Activated T-helper 17 cell treated with anti-CD3 and anti-CD28 coated beads, Interleukin-2, amount 50 U/mL, for 72 hours (primary cell): ENCODE measurements at regions not wholly inside any gene's neighbourhood (a gene's known extent, or its start where the extent isn't known, plus 50 kb on each side); places are given as distances from the start of the nearest gene placed in this dataset.

ENCODE experiments used
- ATAC-seq: fragments of 150-1000 bp; cut with Tn5 transposase; replicated peaks from 2 replicates; pipeline ENCODE4 v1.10.0; 2021; ENCODE audit warnings: mild to moderate bottlenecking, moderate library complexity
- H3K27ac Mint-ChIP-seq: one replicate; pipeline ENCODE4 v1.8.0; 2022; ENCODE audit warnings: mixed read lengths
- H3K27me3 Mint-ChIP-seq: one replicate; pipeline ENCODE4 v1.8.0; 2022; ENCODE audit warnings: mixed read lengths
- H3K36me3 Mint-ChIP-seq: one replicate; pipeline ENCODE4 v1.8.0; 2022; ENCODE audit warnings: low read depth, mild to moderate bottlenecking, mixed read lengths
- H3K4me1 Mint-ChIP-seq: one replicate; pipeline ENCODE4 v1.8.0; 2022; ENCODE audit warnings: mixed read lengths
- H3K4me3 Mint-ChIP-seq: one replicate; pipeline ENCODE4 v1.8.0; 2022; ENCODE audit warnings: mild to moderate bottlenecking, mixed read lengths
- H3K9me3 Mint-ChIP-seq: one replicate; pipeline ENCODE4 v1.8.0; 2022; ENCODE audit warnings: mixed read lengths

DNA sequence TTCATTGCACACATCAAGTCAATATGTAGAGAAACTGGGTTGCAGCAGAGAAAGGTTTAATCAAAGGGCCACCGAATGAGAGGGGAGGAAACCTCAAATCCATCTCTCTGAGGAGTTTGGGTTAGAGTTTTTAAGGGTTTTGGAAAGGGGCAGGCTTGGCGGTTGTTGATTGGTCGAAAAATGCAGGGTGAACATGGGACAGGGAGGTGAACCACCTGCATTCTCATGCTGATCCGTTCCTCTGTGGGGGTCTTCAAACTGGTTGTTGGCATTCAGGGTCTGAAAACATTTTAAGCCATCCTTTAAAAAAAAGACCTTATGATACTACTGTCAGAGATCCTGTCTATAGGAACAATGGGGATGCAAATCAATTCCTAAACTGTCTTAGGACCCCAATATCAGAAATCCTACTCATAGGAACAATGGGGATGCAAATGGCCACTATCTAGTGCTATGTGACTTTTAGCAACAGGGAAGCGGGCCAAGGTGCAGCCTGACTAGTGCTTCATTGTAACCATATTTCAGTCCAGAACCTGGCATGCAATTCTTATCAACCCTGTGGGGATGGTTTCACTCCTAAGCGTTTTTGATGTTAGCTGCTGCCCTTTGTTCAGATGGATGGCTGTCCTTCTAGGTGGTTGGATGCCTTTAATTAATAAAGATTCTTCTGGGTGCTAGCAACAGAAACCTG lies 120.1 kb upstream of the MGAT5 start:
- no peaks in the 10 kb centered on the region for H3K9me3 Mint-ChIP-seq
- ATAC-seq, result no peak
- H3K27ac Mint-ChIP-seq, result no peak overlapping the region
- peaks cover 55% of the 10 kb centered on the region for H3K36me3 Mint-ChIP-seq
- H3K4me3 Mint-ChIP-seq, result no peak overlapping the region
- H3K27me3 Mint-ChIP-seq, result no peaks in the 10 kb centered on the region
- peaks cover 56% of the 10 kb centered on the region for H3K4me1 Mint-ChIP-seq

DNA sequence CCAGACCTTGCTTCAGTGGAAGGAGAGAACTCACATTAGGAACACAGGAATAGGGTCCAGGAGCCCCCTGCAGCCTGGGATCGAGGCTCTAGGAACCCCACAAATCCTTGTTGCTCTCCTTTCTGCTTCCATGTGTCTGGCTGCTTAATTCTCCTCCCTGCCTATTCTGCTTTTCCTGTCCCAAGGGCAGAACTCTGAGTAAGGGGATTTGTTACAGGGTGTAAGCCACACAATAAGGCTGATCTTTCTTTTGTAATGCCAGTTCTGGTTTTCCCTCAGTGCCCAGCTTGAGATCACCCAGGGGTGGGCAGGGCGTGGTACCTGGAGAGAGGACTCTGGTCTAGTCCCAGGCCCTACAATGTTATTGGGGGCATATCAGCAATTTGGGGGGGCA lies 119.6 kb upstream of the MGAT5 start:
- Mint-ChIP-seq H3K27me3 (no peaks in the 10 kb centered on the region), H3K27ac (no peak overlapping the region), H3K36me3 (peaks cover 55% of the 10 kb centered on the region), H3K4me1 (peaks cover 54% of the 10 kb centered on the region), H3K9me3 (no peaks in the 10 kb centered on the region), H3K4me3 (no peak overlapping the region)
- ATAC-seq, result no peak

DNA sequence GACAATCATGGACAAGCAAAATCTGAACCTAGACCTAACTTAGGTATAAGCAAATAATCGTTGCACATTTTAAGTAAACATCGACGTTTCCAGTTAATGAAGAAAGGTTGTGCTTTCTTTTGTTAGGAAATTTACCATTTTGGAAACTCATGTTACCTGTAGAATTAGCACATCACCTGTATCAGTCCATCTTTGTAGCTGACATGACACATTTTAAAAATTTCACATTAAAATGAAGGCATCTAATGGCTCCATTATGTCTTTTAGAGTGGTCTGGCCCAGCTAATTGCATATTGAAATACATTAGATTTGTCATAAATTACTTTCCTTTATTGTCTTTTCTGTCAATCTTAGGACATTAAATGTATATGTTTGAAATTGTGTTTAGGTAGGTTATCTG lies 119.0 kb upstream of the MGAT5 start:
- Mint-ChIP-seq H3K36me3 (peaks cover 55% of the 10 kb centered on the region), H3K27me3 (no peaks in the 10 kb centered on the region), H3K4me1 (peaks cover 55% of the 10 kb centered on the region), H3K9me3 (no peaks in the 10 kb centered on the region), H3K27ac (no peak overlapping the region), H3K4me3 (peak overlapping the region; percentile 90)
- no peak for ATAC-seq

DNA sequence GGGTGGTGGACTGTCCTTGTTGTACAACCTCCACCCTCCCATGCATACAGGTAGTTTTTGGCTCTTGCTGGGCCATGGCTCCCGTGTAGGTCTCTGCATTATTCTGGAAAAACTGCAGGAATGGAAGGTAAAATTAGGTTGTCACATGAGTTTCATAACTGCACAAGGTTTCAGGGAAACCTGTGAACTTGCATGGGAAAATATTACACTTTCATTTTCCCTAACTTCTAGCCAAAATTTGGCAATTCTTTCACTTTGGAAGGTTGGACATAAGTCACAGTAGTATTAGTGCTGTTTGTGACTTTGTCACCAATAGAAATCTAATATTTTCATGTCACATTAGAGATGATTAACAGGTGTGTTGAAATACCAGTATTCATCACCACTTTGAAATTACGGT lies 118.1 kb upstream of the MGAT5 start:
- Mint-ChIP-seq H3K4me3 (peak overlapping the region; percentile 90), H3K4me1 (peaks cover 65% of the 10 kb centered on the region), H3K27me3 (no peaks in the 10 kb centered on the region)

DNA sequence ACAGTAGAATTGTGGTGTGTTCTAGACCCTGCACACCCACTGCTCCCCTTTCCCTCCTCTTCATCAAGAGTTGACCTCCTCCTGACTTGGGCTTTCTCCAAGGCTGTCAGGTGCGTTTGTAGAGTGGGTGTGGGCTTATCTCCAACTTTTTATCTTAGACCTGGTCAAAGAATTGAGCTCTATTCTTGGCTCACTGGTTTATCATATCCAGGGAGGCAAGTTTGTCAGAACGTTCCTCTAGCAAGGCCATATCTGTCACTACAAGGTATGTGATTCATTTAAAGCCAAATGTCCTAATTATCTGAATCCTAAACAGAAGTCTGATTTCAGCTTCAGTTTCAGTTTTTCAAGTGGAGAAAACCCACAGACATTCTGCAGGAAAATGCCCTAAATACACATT lies 117.1 kb upstream of the MGAT5 start:
- Mint-ChIP-seq H3K9me3 (no peaks in the 10 kb centered on the region), H3K27ac (peak overlapping the region; percentile 85), H3K4me3 (peak overlapping the region; percentile 90), H3K4me1 (peaks cover 72% of the 10 kb centered on the region), H3K27me3 (no peaks in the 10 kb centered on the region), H3K36me3 (peaks cover 41% of the 10 kb centered on the region)
- ATAC-seq, result peak; percentile 66

More for the DNA sequence above, 118.1 kb upstream of the MGAT5 start:
- H3K36me3 Mint-ChIP-seq, result peaks cover 50% of the 10 kb centered on the region
- ATAC-seq, result no peak
- H3K9me3 Mint-ChIP-seq, result no peaks in the 10 kb centered on the region
- H3K27ac Mint-ChIP-seq, result no peak overlapping the region

DNA sequence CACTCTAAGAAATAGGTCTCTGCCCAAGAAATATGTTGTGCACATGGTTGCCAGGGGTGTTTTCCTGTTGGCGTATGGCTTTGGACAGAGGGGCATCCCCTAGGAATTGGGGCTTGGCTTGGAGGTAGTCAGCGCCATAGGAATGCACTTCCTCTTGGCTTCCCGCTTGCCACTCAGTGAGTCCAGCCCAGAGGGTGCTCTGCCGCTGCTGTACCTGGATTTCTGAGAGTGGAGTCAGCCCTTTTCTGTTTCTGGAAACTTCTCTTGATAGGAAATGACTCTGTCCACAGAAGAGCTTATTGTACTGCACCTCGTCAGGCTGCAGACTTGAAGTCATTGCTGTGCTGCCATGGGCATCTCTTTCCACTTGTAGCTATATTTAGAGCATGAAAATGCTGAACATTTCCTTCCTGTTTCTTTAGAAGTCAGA lies 116.7 kb upstream of the MGAT5 start:
- H3K27ac Mint-ChIP-seq, result peak overlapping the region; percentile 85

DNA sequence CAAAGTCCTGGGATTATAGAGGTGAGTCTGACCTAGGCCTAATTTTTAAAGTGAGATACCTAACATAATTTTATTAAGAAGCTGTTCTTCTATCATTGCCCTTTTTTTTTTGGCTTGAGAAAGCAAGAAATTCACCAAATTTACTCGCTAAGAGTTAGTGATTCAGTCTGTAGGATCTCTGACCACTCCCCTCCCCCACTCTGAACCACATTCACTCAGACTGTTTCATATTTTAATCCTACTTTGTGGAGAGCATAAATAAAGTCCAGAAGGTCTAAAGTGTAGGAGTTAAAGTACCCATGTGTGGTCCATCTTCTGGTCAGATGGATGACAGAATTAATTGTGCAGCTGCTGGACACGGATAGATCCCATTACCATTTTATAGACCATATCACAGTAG lies 115.8 kb upstream of the MGAT5 start:
- ATAC-seq, result no peak
- H3K9me3 Mint-ChIP-seq, result no peaks in the 10 kb centered on the region
- peak overlapping the region; percentile 90 for H3K4me3 Mint-ChIP-seq
- peaks cover 76% of the 10 kb centered on the region for H3K4me1 Mint-ChIP-seq
- no peaks in the 10 kb centered on the region for H3K27me3 Mint-ChIP-seq
- H3K27ac Mint-ChIP-seq, result peak overlapping the region; percentile 85
- H3K36me3 Mint-ChIP-seq, result peaks cover 42% of the 10 kb centered on the region

More for the DNA sequence above, 116.7 kb upstream of the MGAT5 start:
- Mint-ChIP-seq H3K27me3 (no peaks in the 10 kb centered on the region), H3K36me3 (peaks cover 41% of the 10 kb centered on the region), H3K4me1 (peaks cover 72% of the 10 kb centered on the region), H3K9me3 (no peaks in the 10 kb centered on the region), H3K4me3 (peak overlapping the region; percentile 90)
- ATAC-seq, result peak; percentile 76

DNA sequence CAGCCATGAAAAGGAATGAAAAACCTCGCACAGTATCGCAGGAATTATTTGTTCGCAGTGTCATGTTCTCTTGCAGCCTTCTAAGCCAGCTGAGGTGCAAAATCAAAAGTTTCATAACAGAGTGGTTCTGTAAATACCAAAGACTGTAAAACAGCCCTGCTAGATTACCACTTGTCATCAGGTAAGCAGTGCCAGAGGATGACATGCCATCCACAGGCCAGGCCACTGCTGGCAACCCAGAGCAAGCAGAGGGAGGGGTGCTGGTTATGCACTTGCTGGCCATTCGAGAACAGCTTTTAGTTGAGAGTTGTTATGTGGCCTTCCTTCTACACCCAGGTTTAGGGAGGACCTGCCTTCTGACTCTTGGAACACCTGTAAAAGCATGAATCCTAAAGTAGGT lies 114.3 kb upstream of the MGAT5 start:
- Mint-ChIP-seq H3K4me1 (peaks cover 77% of the 10 kb centered on the region), H3K9me3 (no peaks in the 10 kb centered on the region), H3K36me3 (peaks cover 50% of the 10 kb centered on the region), H3K27me3 (no peaks in the 10 kb centered on the region), H3K27ac (peak overlapping the region; percentile 85), H3K4me3 (peak overlapping the region; percentile 15)
- ATAC-seq, result no peak

DNA sequence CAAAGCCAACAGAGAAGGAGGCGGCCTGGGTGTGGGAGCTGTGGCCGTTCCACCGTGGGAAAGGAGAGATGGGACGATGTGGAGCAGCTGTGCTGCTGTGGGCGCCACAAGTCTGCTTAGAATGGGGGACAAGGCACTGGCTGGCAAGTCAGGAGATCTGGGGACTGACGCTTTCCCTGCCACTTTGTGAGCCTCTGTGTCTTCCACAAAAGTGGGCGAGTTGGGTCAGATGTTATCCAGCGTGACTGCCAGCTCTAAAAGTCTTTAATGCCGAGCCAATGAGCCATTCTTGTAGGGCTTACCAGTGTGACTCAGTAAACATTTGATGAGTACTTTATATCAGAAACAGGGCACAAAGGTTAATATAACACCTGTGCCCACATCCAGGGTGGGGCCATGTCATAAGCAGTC lies 113.6 kb upstream of the MGAT5 start:
- peak overlapping the region; percentile 67 for H3K27ac Mint-ChIP-seq
- H3K4me3 Mint-ChIP-seq, result peak overlapping the region; percentile 56
- no peaks in the 10 kb centered on the region for H3K27me3 Mint-ChIP-seq
- peaks cover 47% of the 10 kb centered on the region for H3K36me3 Mint-ChIP-seq
- peaks cover 76% of the 10 kb centered on the region for H3K4me1 Mint-ChIP-seq
- ATAC-seq, result peak; percentile 13
- H3K9me3 Mint-ChIP-seq, result no peaks in the 10 kb centered on the region

DNA sequence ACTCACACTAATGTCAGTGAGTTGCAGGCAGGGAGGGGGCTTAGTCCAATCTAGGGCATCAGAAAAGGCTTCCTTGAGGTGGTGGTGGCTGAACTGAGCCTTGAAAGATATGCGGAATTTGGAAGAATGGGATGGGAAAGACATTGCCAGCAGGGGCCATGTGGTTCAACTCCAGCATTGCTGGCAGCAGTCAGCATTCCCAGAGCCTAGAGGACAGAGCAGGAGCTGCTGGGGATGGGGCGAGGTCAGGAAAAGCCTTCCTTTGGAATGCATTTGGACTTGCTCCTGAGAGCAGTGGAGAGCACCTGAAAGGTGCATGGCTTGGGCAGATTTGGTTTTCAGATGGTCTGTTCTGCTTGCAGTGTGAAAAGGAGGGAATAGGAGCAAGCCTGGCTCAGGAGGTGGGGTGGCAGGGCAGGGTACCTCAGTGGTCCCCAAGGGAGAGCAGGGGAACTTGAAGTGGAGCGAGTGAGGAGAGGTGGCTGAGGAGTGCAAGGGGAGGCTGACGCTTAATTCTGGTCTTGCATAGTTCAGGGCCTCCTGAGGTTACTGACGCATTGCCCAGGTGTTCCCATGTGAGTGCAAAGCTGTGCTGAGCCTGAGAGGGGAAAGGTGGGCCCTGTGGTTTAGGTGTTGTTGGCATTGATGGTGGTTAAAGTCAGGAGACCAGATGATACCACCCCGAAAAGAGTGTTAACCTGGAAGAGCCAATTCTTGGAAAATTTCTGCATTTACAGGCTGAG lies 112.1 kb upstream of the MGAT5 start:
- peak; percentile 40 for ATAC-seq
- no peaks in the 10 kb centered on the region for H3K9me3 Mint-ChIP-seq
- peak overlapping the region; percentile 56 for H3K4me3 Mint-ChIP-seq
- H3K27me3 Mint-ChIP-seq, result no peaks in the 10 kb centered on the region
- peak overlapping the region; percentile 67 for H3K27ac Mint-ChIP-seq
- H3K36me3 Mint-ChIP-seq, result peaks cover 43% of the 10 kb centered on the region
- peaks cover 81% of the 10 kb centered on the region for H3K4me1 Mint-ChIP-seq

DNA sequence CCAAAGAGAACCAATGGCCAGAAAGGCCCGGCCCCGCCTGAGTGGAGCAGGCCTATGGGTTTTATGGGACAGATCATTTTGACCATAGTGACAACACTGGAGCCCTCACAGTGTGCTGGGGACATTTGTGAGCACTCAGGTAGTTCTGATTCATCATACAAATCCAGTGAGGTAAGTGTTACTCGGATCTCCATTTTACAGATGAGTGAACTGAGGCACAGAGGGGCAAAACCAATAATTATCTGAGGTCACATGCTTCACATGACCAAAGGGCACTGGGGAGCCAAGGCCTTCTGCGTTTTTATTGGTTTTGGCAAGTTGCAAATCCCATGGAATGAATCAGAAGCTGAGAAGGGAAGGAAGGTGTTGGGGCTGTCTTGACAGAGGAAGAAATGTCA lies 111.5 kb upstream of the MGAT5 start:
- Mint-ChIP-seq H3K9me3 (no peaks in the 10 kb centered on the region), H3K27ac (peak overlapping the region; percentile 67), H3K36me3 (peaks cover 45% of the 10 kb centered on the region), H3K27me3 (no peaks in the 10 kb centered on the region), H3K4me1 (peaks cover 75% of the 10 kb centered on the region), H3K4me3 (peak overlapping the region; percentile 56)
- peak; percentile 75 for ATAC-seq

DNA sequence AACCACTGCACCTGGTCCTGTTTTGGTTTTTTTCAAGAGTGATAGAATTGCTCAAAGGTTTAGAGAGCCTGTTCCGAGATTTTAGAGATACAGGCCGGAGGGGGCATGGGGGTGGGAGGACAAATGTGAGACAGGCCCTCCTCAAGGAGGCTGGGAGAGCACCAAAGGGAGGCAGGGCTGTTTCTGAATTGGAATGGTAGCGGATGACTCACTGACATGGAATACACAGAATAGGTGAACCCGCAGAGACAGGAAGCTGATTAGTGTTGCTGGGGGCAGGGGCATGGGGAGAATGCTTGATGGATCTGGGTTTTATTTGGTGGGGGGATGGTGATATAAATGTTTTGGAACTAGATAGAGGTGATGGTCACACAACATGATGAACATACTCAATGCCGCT lies 111.0 kb upstream of the MGAT5 start:
- Mint-ChIP-seq H3K27me3 (no peaks in the 10 kb centered on the region), H3K36me3 (peaks cover 51% of the 10 kb centered on the region), H3K4me3 (peak overlapping the region; percentile 56), H3K27ac (peak overlapping the region; percentile 67), H3K9me3 (no peaks in the 10 kb centered on the region), H3K4me1 (peaks cover 78% of the 10 kb centered on the region)
- ATAC-seq, result no peak

DNA sequence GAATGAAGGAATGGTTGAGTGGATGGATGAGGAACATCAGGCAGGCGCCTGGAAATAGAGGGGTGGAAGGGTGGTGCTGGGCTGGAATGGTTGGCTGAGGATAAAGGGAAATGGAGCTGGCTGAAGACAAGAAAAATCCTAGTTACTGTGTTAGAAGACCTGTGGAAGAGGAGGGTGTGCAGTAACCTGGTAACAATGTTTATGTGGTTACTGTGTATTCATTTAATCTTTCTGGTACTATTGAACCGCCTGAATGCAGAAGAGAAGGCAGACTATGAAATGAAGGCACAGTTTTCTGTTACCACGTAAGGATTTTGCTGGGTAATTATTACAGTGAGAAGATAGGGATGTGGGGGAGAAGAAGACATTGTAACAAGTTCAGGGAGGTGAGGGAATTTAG lies 110.3 kb upstream of the MGAT5 start:
- H3K27ac Mint-ChIP-seq, result peak overlapping the region; percentile 67
- H3K4me1 Mint-ChIP-seq, result peaks cover 78% of the 10 kb centered on the region

DNA sequence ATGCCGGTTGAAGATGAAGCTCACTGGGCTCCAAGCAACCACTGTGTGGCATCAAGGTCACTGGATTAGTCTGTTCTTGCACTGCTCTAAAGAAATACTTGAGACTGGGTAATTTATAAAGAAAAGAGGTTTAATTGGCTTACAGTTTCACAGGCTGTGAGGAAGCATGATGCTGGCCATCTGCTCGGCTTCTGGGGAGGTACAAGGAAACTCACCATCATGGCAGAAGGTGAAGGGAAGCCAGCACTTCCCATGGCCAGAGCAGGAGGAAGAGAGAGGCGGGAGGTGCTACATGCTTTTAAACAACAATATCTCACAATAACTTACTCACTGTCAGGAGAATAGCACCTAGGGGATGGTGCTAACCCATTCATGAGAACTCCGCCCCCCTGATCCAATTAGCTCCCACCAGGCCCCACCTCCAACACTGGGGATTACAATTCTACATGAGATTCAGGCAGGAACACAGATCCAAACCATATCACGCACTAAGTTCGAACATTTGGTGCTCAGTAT lies 109.7 kb upstream of the MGAT5 start:
- H3K27ac Mint-ChIP-seq, result peak overlapping the region; percentile 67
- peaks cover 46% of the 10 kb centered on the region for H3K36me3 Mint-ChIP-seq
- H3K9me3 Mint-ChIP-seq, result no peaks in the 10 kb centered on the region
- peaks cover 73% of the 10 kb centered on the region for H3K4me1 Mint-ChIP-seq
- ATAC-seq, result no peak
- no peaks in the 10 kb centered on the region for H3K27me3 Mint-ChIP-seq
- H3K4me3 Mint-ChIP-seq, result no peak overlapping the region

More for the DNA sequence above, 110.3 kb upstream of the MGAT5 start:
- no peak for ATAC-seq
- Mint-ChIP-seq H3K9me3 (no peaks in the 10 kb centered on the region), H3K4me3 (no peak overlapping the region), H3K36me3 (peaks cover 51% of the 10 kb centered on the region), H3K27me3 (no peaks in the 10 kb centered on the region)

DNA sequence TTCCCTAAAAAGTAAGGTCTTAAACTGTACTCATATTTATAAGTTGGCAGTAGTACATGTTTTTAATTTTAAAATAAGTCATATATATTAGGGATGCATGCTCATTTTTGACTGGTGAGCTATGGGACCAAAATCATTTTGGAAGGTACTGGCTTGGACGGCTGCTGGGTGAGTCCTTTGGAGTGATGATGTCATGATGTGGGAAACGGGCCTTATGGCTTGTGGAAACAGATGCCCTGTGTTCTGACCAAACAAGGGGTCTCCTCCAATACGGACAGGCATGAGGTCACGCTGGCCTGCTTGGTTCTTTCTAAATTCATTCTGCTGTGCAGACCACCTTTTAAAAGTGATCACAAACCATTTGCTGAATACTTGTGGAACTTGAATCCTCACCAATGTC lies 109.2 kb upstream of the MGAT5 start:
- peaks cover 76% of the 10 kb centered on the region for H3K4me1 Mint-ChIP-seq

More for the DNA sequence above, 109.2 kb upstream of the MGAT5 start:
- no peak for ATAC-seq
- Mint-ChIP-seq H3K27me3 (no peaks in the 10 kb centered on the region), H3K27ac (no peak overlapping the region), H3K9me3 (no peaks in the 10 kb centered on the region), H3K4me3 (no peak overlapping the region), H3K36me3 (peaks cover 46% of the 10 kb centered on the region)
